ENCODE measurements at regions not wholly inside any gene's neighbourhood (a gene's known extent, or its start where the extent isn't known, plus 50 kb on each side); places are given as distances from the start of the nearest gene placed in this dataset.

DNA sequence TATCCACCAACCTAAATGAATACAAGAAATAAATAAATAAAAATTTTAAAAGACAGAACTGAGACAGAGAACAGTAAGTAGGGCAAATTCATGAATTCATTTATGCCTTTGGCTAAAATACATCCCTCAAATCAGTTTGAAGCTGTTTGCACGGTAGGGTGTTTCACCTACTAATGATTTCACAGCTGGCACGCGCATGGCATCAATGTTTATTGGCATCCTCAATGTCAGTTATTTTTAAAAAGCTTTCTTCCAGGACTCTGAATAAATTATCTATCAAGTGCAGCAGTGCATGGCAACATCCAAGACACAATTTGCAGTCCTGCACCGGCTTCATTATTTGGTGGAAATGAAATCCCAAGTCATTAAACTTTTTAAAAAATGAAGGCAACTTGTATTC, 985.2 kb upstream of the ROBO1 start:
- TF ChIP-seq EZH2 (IDR thresholded peaks at IDR 0.05; ENCODE audit: insufficient read depth, poor library complexity, severe bottlenecking) (no peak), EZH2phosphoT487 (IDR thresholded peaks at IDR 0.05; ENCODE audit: insufficient read depth, low read depth) (no peak)
